Omental fat pad (tissue), 3 donors: ENCODE measurements at regions not wholly inside any gene's neighbourhood (a gene's known extent, or its start where the extent isn't known, plus 50 kb on each side); places are given as distances from the start of the nearest gene placed in this dataset.

Source experiments
- ATAC-seq: fragments of 150-250 bp; one replicate; pipeline ENCODE4 v1.9.1; 2016; ENCODE audit warnings: mild to moderate bottlenecking, moderate library complexity; ENCODE audit not compliant: low FRiP score
- DNase-seq: peaks from one replicate; pipeline ENCODE4 v3.0.0-alpha.2; 2019; ENCODE audit warnings: low spot score
- CTCF ChIP-seq, 3 donors: fragments of 450-650 bp; IDR thresholded peaks; one replicate each; pipeline ENCODE4 v1.5.1; 2016 to 2017; ENCODE audit warnings: antibody characterized with exemption in 3 of 3, mild to moderate bottlenecking in 3 of 3, moderate library complexity in 2 of 3

- DNase-seq, result no peak
- TF ChIP-seq CTCF (IDR thresholded peaks at IDR 0.05), result no peak
- ATAC-seq, result no peak
Observed at GRCh38 chr2:128538396-128538795, 219.7 kb upstream of the HS6ST1 start.

GRCh38 chr2:128540670-128541069, 222.0 kb upstream of the HS6ST1 start:
- TF ChIP-seq CTCF (IDR thresholded peaks at IDR 0.05), result no peak
- no peak for ATAC-seq

GRCh38 chr2:128541448-128541847, 222.8 kb upstream of the HS6ST1 start:
- ATAC-seq (no peak), DNase-seq (no peak)
- TF ChIP-seq CTCF (IDR thresholded peaks at IDR 0.05), result no peak

More at GRCh38 chr2:128540670-128541069, 222.0 kb upstream of the HS6ST1 start:
- no peak for DNase-seq

GRCh38 chr2:128543036-128543435, 224.4 kb upstream of the HS6ST1 start:
- DNase-seq (no peak), ATAC-seq (no peak)
- TF ChIP-seq CTCF (IDR thresholded peaks at IDR 0.05), result no peak

GRCh38 chr2:128543646-128544045, 225.0 kb upstream of the HS6ST1 start:
- ATAC-seq (no peak), DNase-seq (no peak)
- TF ChIP-seq CTCF (IDR thresholded peaks at IDR 0.05), result no peak

- ATAC-seq, result no peak
- TF ChIP-seq CTCF (IDR thresholded peaks at IDR 0.05), result no peak
- no peak for DNase-seq
Observed at GRCh38 chr2:128544321-128545037, 225.8 kb upstream of the HS6ST1 start.

- no peak for DNase-seq
- ATAC-seq, result no peak
- no peak for TF ChIP-seq CTCF (IDR thresholded peaks at IDR 0.05)
Observed at GRCh38 chr2:128545085-128545484, 226.4 kb upstream of the HS6ST1 start.
